Activated CD4-positive, alpha-beta T cell treated with anti-CD3 and anti-CD28 coated beads for 36 hours (primary cell): ENCODE measurements at regions not wholly inside any gene's neighbourhood (a gene's known extent, or its start where the extent isn't known, plus 50 kb on each side); places are given as distances from the start of the nearest gene placed in this dataset.

ENCODE experiments used
- ATAC-seq: fragments of 200-7000 bp; cut with Tn5 transposase; one replicate; pipeline ENCODE4 v1.10.0; 2021; ENCODE audit warnings: mild to moderate bottlenecking, moderate library complexity
- CTCF ChIA-PET: fragments of 350-600 bp; sonication (Branson Sonifier 250); formaldehyde crosslinking; loops from one replicate; lab custom pipeline; 2021; ENCODE audit warnings: antibody characterized with exemption; lab: Charles Lee
- POLR2A ChIA-PET: fragments of 350-600 bp; sonication (Branson Sonifier 250); formaldehyde crosslinking; loops from one replicate; lab custom pipeline; 2021; ENCODE audit warnings: antibody characterized with exemption, inconsistent platforms; lab: Charles Lee
- DNase-seq: peaks from one replicate; pipeline ENCODE4 v3.0.0-alpha.2; 2020
- H3K27ac Mint-ChIP-seq: one replicate; pipeline ENCODE4 v1.8.0; 2021; ENCODE audit warnings: mixed read lengths
- H3K27me3 Mint-ChIP-seq: one replicate; pipeline ENCODE4 v1.8.0; 2021; ENCODE audit warnings: mixed read lengths
- H3K36me3 Mint-ChIP-seq: one replicate; pipeline ENCODE4 v1.8.0; 2021; ENCODE audit warnings: low read depth, mixed read lengths
- H3K4me1 Mint-ChIP-seq: one replicate; pipeline ENCODE4 v1.8.0; 2021; ENCODE audit warnings: mixed read lengths
- H3K4me3 Mint-ChIP-seq: one replicate; pipeline ENCODE4 v1.8.0; 2021; ENCODE audit warnings: mild to moderate bottlenecking, moderate library complexity, mixed read lengths
- H3K9me3 Mint-ChIP-seq: one replicate; pipeline ENCODE4 v1.8.0; 2021; ENCODE audit warnings: low read depth, mixed read lengths
- intact Hi-C, 2 experiments: fragments of 100-400 bp; cut with DNase I in 1 of 2; cut with micrococcal nuclease in 1 of 2; formaldehyde crosslinking; loops; one replicate each; pipeline versions ENCODE4 v1.14.2 to v1.15.1; 2022 to 2024; cut with DNase I, micrococcal nuclease

DNA sequence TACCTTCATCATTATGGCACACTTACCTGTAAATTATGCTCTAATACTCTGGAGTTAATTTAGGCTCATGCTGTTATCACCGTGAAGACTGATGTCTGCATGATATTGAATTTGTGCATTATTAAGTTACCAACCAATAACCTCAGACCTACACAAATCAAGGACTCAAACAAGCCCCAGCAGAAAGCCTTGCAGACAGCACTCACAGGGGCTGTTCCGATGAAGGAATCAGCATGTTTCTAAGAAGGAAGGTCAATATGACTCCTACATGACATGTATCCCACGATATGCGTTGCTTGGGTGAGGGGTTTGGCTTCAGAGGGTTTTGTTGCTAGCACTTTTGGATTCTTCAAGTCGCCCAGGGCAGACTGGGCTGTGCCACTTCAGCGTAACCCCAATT, 1071.2 kb upstream of the SLC10A2 start:
- intact Hi-C loops = no loop called here
- no peaks in the 10 kb centered on the region for H3K4me1 Mint-ChIP-seq
- peaks cover 3% of the 10 kb centered on the region for H3K9me3 Mint-ChIP-seq
- DNase-seq (no peak), ATAC-seq (no peak)
- no peaks in the 10 kb centered on the region for H3K27me3 Mint-ChIP-seq
- no peaks in the 10 kb centered on the region for H3K36me3 Mint-ChIP-seq
- CTCF ChIA-PET = no interaction called here
- POLR2A ChIA-PET = no interaction called here
- no peak overlapping the region for H3K27ac Mint-ChIP-seq
- no peak overlapping the region for H3K4me3 Mint-ChIP-seq

DNA sequence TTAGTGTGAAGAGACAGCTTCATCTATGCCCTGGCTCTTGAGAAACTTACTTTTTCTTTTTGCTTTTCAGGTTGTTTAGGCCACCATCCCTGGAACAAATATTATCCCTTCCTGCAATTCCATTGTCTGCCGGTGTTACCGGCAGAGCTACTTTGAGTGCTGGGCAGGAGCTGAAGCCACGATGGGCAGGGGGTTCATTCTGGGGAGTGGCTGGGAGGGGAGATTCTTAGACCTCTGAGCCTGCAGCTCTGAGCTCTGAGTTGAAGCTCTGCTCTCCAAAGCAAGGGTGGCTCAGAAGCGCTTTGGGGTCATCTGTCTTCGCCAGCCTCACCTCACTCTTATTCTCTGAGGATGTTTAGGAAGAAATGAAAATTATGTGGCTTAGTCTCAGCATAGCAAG, 1066.6 kb upstream of the SLC10A2 start:
- intact Hi-C loops = no loop called here
- no peak for ATAC-seq
- H3K4me1 Mint-ChIP-seq = no peaks in the 10 kb centered on the region
- H3K36me3 Mint-ChIP-seq = no peaks in the 10 kb centered on the region
- ChIA-PET POLR2A (no interaction called here), CTCF (no interaction called here)
- H3K4me3 Mint-ChIP-seq = no peak overlapping the region
- H3K9me3 Mint-ChIP-seq = peaks cover 3% of the 10 kb centered on the region
- no peak overlapping the region for H3K27ac Mint-ChIP-seq
- H3K27me3 Mint-ChIP-seq = no peaks in the 10 kb centered on the region
- no peak for DNase-seq

GRCh38 chr13:104114101-104114500, 1047.9 kb upstream of the SLC10A2 start:
- ATAC-seq (no peak), DNase-seq (no peak)
- no peak overlapping the region for H3K4me3 Mint-ChIP-seq
- intact Hi-C loops = no loop called here
- H3K36me3 Mint-ChIP-seq = no peaks in the 10 kb centered on the region
- CTCF ChIA-PET = no interaction called here
- no peaks in the 10 kb centered on the region for H3K27me3 Mint-ChIP-seq
- POLR2A ChIA-PET = no interaction called here
- H3K27ac Mint-ChIP-seq = no peak overlapping the region
- no peaks in the 10 kb centered on the region for H3K4me1 Mint-ChIP-seq
- no peaks in the 10 kb centered on the region for H3K9me3 Mint-ChIP-seq

GRCh38 chr13:104111031-104111430, 1044.8 kb upstream of the SLC10A2 start:
- Mint-ChIP-seq H3K9me3 (peaks cover 4% of the 10 kb centered on the region), H3K27me3 (no peaks in the 10 kb centered on the region), H3K27ac (no peak overlapping the region), H3K4me3 (no peak overlapping the region), H3K36me3 (no peaks in the 10 kb centered on the region), H3K4me1 (no peaks in the 10 kb centered on the region)
- DNase-seq (no peak), ATAC-seq (no peak)
- intact Hi-C loops = no loop called here
- POLR2A ChIA-PET = no interaction called here
- CTCF ChIA-PET = interaction anchor here (0.6 kb wide), 1 partner anchor 1174 kb away, joined by 4 read pairs; no protein-coding TSS in a partner anchor

DNA sequence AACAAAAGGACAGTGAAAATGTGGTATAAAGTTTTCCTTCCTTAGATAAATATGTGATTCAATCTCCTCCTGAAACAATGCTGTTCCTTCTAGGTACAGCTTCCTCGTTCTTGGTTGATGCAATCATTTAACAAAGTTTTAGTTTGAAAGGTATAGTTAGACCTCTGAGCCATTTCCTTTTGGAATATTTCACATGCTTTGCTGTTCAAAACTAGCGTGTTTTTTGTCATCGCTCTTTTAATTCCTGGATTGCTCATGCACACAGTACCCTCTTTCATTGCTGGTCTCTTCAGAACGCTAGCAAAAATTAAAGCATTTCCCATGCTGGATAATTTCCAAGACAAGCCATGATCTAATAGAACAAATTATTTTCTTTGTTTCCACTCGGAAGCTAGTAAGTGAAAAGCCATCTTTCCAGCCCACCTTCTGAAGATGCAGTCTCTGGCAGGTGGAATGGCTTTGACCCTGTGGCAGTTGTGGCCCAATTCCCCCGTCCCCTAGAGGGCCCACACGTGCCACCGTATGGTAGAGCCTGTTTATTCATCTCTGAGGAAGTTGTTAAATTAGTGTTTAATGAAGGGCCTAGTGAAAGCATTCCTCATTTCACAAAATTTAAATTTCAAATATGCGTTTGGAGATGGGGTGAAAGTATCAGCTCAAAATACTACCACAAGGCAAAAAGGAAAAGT, 1040.6 kb upstream of the SLC10A2 start:
- no peaks in the 10 kb centered on the region for H3K36me3 Mint-ChIP-seq
- intact Hi-C loops = no loop called here
- DNase-seq (no peak), ATAC-seq (no peak)
- no peaks in the 10 kb centered on the region for H3K27me3 Mint-ChIP-seq
- ChIA-PET CTCF (no interaction called here), POLR2A (no interaction called here)
- H3K4me1 Mint-ChIP-seq = no peaks in the 10 kb centered on the region
- H3K9me3 Mint-ChIP-seq = peaks cover 12% of the 10 kb centered on the region
- no peak overlapping the region for H3K4me3 Mint-ChIP-seq
- H3K27ac Mint-ChIP-seq = no peak overlapping the region

DNA sequence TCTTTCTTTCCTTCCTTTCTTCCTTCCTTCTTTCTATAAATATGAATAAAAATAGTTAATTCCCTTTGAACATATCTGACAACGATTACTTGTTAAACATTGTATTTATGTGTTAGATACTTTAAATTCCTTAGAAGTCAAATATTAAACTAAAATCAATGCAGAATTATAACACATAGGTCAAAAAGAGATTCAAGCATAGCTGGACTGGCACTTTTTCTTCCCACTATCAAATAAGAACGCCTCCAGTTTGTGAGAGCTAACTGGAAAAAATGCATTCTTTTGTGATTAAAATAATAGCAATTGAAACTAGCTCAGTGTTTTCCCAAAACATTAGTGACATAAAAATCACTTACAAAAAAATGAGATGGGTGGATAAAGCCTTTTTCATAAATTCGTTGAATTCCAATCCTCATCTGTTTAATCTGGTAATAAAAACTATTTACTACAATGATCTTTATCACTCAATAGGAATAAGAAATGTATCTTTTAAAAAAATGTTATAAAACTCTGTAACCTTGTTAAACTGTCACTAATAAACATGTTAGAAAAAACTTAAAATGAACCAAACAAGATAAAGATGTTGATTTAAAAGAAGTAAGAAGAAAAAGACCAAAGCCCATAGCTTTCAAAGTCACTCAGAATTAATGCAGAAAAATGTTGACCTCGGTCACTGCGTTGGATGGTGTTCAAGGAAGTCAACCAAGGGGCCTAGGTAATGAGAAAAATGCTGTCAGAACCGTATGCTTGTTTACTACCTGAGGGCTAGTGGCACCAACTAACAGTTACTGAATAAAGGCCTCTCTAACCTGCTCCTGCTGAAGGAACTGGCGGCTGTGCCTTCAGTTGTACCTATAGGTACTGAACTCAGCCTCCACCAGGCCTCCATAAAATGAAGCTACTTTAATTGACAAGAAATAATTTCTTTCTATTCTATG, 1039.5 kb upstream of the SLC10A2 start:
- no peak for ATAC-seq
- POLR2A ChIA-PET = no interaction called here

GRCh38 chr13:104099750-104100149, 1033.5 kb upstream of the SLC10A2 start:
- intact Hi-C loops = no loop called here
- Mint-ChIP-seq H3K36me3 (no peaks in the 10 kb centered on the region), H3K27ac (no peak overlapping the region), H3K9me3 (peaks cover 15% of the 10 kb centered on the region), H3K27me3 (no peaks in the 10 kb centered on the region), H3K4me1 (no peaks in the 10 kb centered on the region), H3K4me3 (no peak overlapping the region)
- CTCF ChIA-PET = no interaction called here
- ATAC-seq (no peak), DNase-seq (no peak)
- POLR2A ChIA-PET = no interaction called here

More for the DNA sequence above, 1039.5 kb upstream of the SLC10A2 start:
- Mint-ChIP-seq H3K36me3 (no peaks in the 10 kb centered on the region), H3K4me3 (no peak overlapping the region), H3K9me3 (peaks cover 14% of the 10 kb centered on the region), H3K4me1 (no peaks in the 10 kb centered on the region), H3K27me3 (no peaks in the 10 kb centered on the region), H3K27ac (no peak overlapping the region)
- DNase-seq = no peak
- CTCF ChIA-PET = interaction anchor here (0.7 kb wide), 1 partner anchor 302 kb away, joined by 4 read pairs; no protein-coding TSS in a partner anchor
- intact Hi-C loops = no loop called here

- CTCF ChIA-PET = no interaction called here
- H3K9me3 Mint-ChIP-seq = peaks cover 11% of the 10 kb centered on the region
- no peak overlapping the region for H3K27ac Mint-ChIP-seq
These were observed 1032.2 kb upstream of the SLC10A2 start for GRCh38 chr13:104098421-104098820.

DNA sequence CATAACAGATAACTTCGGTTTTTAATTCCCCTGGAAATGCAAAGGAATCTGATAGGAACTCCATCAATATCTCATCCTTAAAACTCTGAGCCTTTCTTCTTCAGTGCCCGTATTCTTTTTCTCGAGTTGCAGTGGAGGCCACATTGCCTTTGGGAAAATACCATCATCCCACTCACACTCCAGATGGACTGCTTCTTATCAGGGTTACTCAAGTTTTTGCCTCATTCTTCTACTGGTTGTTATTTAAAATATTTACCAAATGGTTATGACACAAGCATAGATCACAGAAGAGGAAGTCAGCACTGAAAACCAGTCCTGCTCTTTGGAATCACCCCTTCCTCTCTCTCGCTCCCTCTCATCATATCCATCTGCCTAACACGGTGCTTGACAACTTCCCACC, 1020.5 kb upstream of the SLC10A2 start:
- intact Hi-C loops = no loop called here
- ChIA-PET CTCF (no interaction called here), POLR2A (no interaction called here)
- no peak for DNase-seq
- Mint-ChIP-seq H3K4me1 (no peaks in the 10 kb centered on the region), H3K36me3 (no peaks in the 10 kb centered on the region), H3K4me3 (no peak overlapping the region), H3K9me3 (peaks cover 4% of the 10 kb centered on the region), H3K27me3 (no peaks in the 10 kb centered on the region), H3K27ac (no peak overlapping the region)
- ATAC-seq = no peak

More at GRCh38 chr13:104098421-104098820, 1032.2 kb upstream of the SLC10A2 start:
- Mint-ChIP-seq H3K36me3 (no peaks in the 10 kb centered on the region), H3K4me1 (no peaks in the 10 kb centered on the region), H3K4me3 (no peak overlapping the region), H3K27me3 (no peaks in the 10 kb centered on the region)
- no peak for ATAC-seq
- intact Hi-C loops = no loop called here
- POLR2A ChIA-PET = no interaction called here
- no peak for DNase-seq

DNA sequence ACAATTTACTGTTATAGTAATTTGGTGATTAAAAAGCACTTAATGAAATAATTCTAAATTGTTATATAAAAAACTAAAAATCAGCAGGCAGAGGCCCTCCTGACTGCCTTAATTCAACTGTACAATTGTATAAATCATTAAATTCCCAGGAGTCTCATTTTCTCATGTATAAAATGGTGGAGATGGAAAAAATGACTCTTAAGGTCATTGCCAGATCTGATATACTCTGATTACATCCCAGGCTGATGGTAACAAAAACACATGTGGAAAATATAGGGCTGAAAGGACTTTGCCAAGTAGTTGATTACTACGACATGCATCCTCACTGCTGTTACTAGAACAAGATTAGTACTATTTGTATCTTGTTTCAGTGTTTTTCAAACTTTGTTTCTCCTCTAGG, 1020.0 kb upstream of the SLC10A2 start:
- ATAC-seq (no peak), DNase-seq (no peak)
- Mint-ChIP-seq H3K36me3 (no peaks in the 10 kb centered on the region), H3K9me3 (peaks cover 4% of the 10 kb centered on the region), H3K27ac (no peak overlapping the region), H3K27me3 (no peaks in the 10 kb centered on the region), H3K4me1 (no peaks in the 10 kb centered on the region), H3K4me3 (no peak overlapping the region)
- ChIA-PET POLR2A (no interaction called here), CTCF (no interaction called here)
- intact Hi-C loops = no loop called here

- no peaks in the 10 kb centered on the region for H3K27me3 Mint-ChIP-seq
- intact Hi-C loops = no loop called here
- CTCF ChIA-PET = no interaction called here
- no peaks in the 10 kb centered on the region for H3K36me3 Mint-ChIP-seq
- DNase-seq (no peak), ATAC-seq (no peak)
- POLR2A ChIA-PET = no interaction called here
- H3K4me1 Mint-ChIP-seq = no peaks in the 10 kb centered on the region
- no peak overlapping the region for H3K27ac Mint-ChIP-seq
- peaks cover 4% of the 10 kb centered on the region for H3K9me3 Mint-ChIP-seq
- H3K4me3 Mint-ChIP-seq = no peak overlapping the region
These were observed 1019.4 kb upstream of the SLC10A2 start for GRCh38 chr13:104085611-104086010.

DNA sequence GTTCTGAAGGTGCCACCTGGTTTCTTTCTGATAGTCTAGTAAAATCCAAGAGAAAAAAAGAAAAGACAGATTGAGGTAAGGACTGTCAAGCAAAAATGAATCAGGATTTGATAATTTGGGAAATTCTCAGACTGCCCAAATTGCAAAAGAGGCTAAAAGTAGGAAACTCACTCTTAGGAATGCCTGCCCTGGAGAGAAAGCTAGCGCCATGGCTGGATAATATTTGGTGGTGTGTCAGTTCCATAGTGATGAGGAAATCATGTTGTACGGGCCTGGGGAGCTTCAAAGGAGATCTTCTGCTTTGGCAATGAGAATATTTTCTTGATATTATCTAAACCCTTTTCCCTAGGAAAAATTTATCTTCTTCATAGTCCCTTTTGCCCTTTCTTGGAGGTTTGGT, 1008.1 kb upstream of the SLC10A2 start:
- no peak for DNase-seq
- Mint-ChIP-seq H3K4me1 (no peaks in the 10 kb centered on the region), H3K9me3 (peaks cover 10% of the 10 kb centered on the region), H3K36me3 (no peaks in the 10 kb centered on the region), H3K4me3 (no peak overlapping the region), H3K27ac (no peak overlapping the region), H3K27me3 (no peaks in the 10 kb centered on the region)
- ChIA-PET POLR2A (no interaction called here), CTCF (interaction anchor here (0.6 kb wide), 1 partner anchor 1535 kb away, joined by 3 read pairs; no protein-coding TSS in a partner anchor)
- no peak for ATAC-seq
- intact Hi-C loops = no loop called here
